ENCODE measurements at regions not wholly inside any gene's neighbourhood (a gene's known extent, or its start where the extent isn't known, plus 50 kb on each side); places are given as distances from the start of the nearest gene placed in this dataset.

- TF ChIP-seq POLR2A (IDR thresholded peaks at IDR 0.05), result no peak
- no peak for TF ChIP-seq CTCF (IDR thresholded peaks at IDR 0.05)
- no peak for TF ChIP-seq POLR2AphosphoS5 (IDR thresholded peaks at IDR 0.05; ENCODE audit: insufficient read depth in 1 of 2, low read depth in 1 of 2)
Measured at GRCh38 chr14:28831126-28831525, 64.5 kb downstream of the FOXG1 start.
